HT1080 (cell line): ENCODE measurements at regions not wholly inside any gene's neighbourhood (a gene's known extent, or its start where the extent isn't known, plus 50 kb on each side); places are given as distances from the start of the nearest gene placed in this dataset.

Experiments used
- DNase-seq: peaks from one replicate; pipeline ENCODE4 v3.0.0-alpha.2; 2015; ENCODE audit warnings: low read depth

GRCh38 chr19:23855676-23856075, 59.0 kb upstream of the ZNF726 start:
- DNase-seq = peak; percentile 1

DNA sequence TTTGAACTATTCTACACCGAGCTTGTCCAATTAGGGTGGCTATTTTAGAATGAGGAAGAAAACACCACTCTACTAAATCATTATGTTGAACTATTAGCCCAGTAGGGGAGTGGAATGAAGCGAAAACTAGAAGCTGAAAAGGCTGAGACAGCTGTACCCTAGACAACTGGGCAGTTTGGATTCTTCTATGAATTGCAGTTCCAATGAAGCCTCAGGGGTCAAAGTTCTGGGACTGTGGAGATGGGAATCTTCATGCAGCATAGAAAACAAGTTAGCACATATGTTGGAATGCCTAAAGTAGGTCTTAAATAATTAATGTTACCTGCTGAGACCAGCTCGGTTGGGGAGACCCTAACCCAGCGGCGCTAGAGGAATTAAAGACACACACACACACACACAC, 62.7 kb upstream of the ZNF726 start:
- DNase-seq = no peak

- DNase-seq = no peak
Observed at GRCh38 chr19:23832717-23833327, 74.1 kb upstream of the ZNF681 start.

DNA sequence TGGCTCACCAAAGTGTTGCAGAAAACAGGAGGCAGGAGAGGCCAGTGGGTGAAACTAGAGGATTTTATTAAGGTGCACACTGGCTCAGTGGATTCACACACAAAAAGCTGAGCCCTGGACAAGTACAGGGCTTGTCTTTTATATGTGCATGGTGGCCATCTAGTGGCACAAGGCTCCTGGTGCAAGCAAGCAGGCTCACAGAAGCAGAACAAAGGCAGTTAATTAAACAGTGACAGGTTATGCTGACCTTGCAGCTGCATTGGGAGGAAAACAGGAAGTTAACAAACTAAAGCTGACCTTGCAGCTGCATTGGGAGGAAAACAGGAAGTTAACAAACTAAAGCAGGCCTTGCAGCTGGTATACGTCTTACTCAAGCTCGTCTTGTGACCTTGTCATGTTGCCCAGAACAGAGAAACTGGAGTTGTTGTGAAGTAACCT, 65.3 kb upstream of the ZNF681 start:
- peak; percentile 28 for DNase-seq

- no peak for DNase-seq
Observed at GRCh38 chr19:23822735-23823134, 64.0 kb upstream of the ZNF681 start.

- DNase-seq = peak; percentile 21
Observed at GRCh38 chr19:23817519-23817918, 58.8 kb upstream of the ZNF681 start.

DNA sequence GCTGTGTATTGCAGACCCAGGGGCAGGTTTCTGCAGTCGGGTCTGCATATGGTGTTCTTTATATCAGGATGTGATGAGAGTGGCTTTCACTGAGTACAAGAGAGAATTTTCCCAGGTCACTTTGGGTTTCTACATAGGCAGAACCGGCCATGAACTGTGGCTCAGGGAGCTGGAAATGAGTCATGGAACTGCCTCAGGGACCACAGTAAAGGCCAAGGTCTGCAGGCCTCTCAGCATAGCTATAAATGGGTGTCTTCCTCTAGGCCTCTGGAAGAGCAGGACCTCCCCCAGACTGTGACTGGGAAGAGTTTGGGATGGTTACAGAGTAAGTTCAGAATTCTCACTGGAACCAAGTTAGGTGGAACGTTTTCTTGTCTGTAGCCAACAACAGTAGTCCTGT, 51.8 kb upstream of the ZNF681 start:
- peak; percentile 8 for DNase-seq
